KG1 (cell line): ENCODE measurements at regions not wholly inside any gene's neighbourhood (a gene's known extent, or its start where the extent isn't known, plus 50 kb on each side); places are given as distances from the start of the nearest gene placed in this dataset.
"Not testable (repeated sequence)": the region's sequence is repeated elsewhere in the genome, so short reads cannot be mapped to it uniquely, and the experiment has no call there.

Experiments
- DNase-seq: peaks from one replicate; lab custom pipeline; 2025; lab: John Stamatoyannopoulos, UW

DNA sequence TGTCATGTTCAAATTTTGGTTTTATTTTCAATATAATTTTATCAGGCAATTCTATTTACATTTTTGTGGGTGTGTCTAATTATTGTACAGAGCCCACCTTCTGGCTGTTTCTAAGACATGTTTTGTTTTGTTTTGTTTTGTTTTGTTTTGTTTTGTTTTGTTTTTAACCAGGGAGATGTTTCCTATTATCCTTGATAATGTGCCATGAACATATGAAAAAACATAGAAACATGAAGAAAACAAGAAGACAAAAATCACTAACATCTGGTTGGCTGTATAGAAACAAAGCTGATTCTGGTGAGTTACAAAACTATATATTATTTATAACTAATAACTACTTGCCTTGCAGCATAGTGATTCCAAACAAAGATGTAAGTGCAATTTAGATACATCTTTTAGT is 128.1 kb upstream of the TRPC4 start:
- DNase-seq: no peak

DNA sequence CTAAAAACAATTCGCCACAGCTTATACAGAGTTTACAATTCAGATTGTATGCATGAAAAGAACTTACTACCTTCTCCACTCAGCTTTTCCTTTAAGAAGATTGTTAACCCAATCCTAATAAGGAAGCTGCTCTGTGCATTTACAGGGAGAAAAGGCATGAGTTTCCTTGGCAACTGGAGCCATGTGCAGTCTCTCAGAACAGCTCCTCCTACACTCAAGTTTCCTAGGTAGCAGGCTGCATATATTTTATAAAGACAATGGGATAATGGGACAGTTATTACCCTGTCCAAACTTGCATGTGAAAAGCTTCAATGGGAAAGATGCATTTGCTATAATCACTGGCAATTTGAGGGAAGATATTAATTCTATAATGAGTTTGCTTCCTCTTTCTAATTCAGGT is 125.5 kb upstream of the TRPC4 start:
- no peak for DNase-seq

DNA sequence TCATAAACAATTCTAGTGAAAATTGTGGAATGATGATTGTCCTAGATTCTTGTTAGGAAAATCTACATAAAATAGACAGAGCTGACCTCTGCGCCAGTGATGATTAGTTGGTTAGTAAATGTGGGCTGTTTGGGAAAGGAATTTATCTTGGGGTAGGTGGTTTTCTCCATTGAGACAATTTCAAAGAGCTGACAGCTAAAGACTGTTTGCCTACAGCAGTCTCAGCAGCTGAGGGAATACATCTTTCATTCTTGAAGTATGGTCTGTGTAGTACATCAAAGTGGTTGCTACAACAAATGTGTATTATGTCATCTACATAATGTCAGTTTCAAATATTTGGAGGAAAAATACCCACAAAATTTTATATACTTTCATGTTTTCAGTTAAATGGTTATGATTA is 117.2 kb upstream of the TRPC4 start:
- DNase-seq: no peak

DNA sequence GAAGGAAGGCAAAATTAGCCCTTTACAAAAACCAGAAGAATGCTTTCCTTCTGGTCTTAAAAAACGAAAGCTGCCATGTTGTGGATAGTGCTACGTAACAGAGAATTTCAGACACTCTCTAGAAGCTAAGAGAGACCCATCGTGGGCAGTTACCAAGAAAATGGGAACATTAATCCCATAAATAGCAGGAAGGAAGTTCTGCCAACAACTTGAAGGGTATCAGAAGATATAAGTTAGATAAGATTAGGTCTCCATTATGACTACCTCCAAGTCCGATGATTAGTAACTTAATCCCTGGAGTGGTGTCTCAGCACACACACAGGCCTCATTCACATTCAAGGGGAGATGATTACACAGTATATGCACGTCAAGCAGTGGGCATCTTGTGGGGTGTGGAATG is 115.7 kb upstream of the TRPC4 start:
- DNase-seq: no peak

DNA sequence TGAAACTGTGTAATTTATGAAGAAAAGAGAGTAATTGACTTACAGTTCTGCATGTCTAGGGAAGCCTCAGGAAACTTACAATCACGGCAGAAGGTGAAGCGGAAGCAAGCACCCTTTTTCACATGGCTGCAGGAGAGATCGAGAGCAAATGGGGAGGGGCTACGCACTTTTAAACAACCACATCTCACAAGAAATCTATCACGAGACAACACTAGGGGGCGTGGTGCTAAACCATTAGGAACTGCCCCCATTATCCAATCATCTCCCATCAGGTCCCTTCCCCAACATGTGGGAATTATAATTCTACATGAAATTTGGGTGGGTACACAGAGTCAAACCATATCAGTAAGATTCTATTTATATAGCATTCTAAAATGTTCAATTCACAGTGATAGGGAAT is 114.8 kb upstream of the TRPC4 start:
- DNase-seq: no peak

DNA sequence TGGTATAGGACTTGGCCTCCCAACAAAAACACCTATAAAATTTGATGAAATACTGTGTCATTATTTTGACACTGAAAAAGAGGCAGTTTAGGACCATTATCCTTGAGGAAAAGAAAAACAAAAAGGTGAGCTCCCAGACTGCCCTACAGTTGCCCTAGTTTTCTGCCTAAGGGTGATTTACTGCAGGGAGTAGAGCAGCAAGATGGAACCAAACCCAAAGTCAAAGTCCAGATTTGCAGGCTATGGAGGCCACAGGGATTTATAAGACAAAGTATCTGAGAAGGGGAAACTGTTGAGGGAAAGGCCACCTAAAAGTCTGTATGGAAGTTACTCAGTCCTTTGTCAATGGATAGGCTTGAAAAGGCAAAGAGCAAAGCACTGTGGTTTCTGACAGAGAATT is 112.4 kb upstream of the TRPC4 start:
- no peak for DNase-seq

DNA sequence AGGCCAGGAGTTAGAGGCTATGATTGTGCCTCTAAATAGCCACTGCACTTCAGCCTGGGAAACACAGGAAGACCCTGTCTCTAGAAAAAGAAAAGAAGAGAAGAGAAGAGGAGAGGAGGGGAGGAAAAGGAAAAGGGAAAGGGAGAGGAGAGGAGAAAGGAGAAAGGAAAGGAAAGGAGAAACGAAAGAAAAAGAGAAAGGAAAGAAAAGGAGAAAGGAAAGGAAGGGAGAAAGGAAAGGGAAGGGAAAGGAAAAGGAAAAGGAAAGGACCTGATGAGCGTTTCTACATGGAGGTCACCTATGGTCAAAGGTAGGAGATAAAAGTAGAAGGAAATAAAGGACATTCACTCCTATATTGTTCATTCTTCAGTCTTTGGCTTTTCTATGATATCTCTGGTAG is 109.1 kb upstream of the TRPC4 start:
- DNase-seq: no peak

DNA sequence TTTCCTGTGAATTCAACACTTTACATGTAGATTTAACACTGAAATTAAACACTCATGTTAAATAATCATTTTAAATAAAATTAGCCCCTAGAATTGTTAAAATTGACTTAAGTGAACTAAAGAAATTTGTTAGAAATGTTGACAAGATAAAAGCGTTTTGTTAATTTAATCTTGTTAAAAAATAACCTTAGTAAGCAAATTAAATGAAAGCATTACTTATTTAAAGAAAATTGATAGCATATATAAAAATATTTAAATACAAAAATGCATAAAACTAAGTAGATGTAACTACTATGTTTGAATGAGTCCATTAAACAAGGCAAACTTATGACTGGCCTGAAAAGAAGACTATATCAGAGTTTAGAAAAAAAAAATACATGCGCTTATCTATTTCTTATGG is 99.0 kb upstream of the TRPC4 start:
- no peak for DNase-seq

DNA sequence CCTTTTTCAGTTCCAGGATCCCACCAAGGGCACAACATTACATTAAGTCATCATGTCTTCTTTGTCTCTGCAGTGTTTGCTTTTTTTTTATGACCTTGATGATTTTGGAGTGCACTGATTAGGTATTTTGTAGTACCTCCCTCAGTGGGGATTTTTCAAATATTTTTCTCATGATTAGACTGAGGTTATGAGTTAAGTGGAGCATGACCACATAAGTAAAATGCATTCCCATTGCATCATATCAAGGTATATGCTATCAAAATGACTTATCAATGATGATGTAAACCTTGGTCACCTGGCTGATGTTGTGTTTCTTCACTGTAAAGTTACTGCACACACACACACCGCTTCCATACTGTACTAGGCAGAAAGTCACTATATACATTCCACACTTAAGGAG is 96.7 kb upstream of the TRPC4 start:
- DNase-seq: no peak

DNA sequence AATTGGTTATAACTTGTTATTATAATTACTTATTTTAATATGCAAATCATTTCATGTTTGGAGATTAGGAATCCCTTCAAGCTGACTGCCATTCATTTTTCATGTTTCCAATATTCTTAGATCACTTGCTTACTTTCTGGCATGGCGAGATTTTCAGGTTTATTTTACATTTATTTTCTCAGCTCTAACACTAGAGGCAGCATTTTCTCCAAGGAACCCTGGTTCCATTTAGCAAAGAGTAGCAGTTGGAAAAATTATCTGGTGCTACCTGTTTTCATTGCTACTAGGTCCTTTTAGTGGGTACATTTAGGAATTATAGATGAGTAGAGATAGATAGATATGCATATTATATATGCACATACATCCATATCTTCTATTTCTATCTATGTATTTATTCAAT is 90.9 kb upstream of the TRPC4 start:
- no peak for DNase-seq

DNA sequence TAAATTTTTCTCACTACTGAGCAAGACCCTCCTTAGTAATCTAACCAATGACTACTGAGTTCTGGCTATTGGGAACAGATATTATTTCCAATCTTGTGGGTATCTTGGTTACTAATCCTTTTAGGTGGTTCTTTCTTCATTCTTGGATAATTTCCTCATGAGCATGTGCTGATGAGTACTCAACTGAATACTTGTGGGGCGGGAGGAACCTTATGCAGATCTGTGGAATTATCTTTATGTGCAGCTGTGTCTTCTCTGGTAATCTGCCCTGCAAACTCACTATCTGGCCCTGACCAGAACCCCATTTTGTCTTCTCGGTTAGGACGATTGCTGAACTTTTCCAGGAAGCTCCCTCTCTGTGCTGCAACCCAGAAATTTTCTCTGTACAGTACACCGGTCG is 89.7 kb upstream of the TRPC4 start:
- DNase-seq: no peak

DNA sequence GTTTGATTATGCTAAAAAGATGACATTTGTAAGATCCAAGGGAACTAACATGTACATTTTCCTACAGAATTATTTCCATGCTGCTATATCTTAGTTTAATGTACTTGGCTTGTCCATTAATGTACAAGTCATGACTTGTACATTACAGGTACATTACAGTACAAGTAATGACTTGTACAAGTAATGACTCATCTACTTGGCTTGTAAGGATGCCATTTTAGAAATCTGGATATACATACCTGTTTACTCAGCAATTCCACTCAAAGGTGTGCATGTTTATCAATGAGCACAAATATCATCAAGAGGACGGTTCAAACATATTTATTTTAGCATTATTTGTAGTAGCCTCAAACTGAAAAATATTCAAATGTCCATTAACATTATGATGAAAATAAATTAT is 87.0 kb upstream of the TRPC4 start:
- DNase-seq: no peak

DNA sequence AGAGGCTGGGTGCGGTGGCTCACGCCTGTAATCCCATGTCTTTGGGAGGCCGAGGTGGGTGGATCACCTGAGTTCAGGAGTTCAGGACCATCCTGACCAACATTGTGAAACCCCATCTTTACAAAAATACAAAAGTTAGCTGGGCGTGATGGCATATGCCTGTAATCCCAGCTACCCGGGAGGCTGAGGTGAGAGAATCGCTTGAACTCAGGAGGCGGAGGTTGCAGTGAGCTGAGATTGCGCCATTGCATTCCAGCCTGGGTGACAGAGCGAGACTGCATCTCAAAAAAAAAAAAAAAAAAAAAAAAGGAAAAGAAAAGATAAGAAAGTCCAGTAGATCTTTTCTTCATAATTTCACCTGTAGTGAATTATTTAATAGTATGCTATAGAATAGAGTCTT is 85.0 kb upstream of the TRPC4 start:
- not testable (repeated sequence) for DNase-seq

DNA sequence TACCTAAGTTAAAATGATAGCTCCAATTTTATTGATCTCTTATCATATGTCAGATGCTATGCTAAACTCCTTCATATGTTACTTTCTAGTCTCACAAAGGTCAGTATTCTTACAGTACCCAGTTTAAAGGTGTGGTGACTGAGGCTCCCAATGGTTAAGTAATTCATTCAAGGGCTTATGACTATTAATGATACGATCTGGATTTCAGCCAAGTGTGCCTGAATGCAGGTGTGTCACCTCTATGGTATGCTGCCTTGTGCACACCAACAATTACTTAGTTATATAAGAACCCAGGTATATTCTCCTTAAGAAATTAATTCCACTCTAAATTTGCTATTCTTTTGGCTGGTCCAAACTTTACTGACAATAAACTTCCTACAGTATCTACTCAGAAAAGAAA is 84.6 kb upstream of the TRPC4 start:
- DNase-seq: no peak

DNA sequence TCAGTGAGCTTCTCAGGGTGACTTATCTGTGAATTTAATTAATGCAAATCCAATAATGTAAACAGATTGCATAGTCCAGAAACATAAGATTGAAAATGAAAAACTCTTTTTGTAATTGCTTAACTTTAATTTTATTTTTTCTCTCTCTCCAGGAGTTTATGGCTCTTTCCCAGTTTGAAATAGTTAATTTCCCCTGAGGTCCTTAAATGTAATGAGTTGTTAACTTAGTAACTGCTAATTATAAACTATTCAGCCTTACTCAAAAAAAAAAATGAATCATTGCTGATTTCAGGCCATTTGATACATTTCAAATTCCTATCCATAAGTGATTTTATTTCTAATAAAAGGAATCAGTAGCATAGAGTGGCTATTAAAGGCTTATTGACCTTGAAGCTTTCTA is 84.1 kb upstream of the TRPC4 start:
- DNase-seq: no peak

DNA sequence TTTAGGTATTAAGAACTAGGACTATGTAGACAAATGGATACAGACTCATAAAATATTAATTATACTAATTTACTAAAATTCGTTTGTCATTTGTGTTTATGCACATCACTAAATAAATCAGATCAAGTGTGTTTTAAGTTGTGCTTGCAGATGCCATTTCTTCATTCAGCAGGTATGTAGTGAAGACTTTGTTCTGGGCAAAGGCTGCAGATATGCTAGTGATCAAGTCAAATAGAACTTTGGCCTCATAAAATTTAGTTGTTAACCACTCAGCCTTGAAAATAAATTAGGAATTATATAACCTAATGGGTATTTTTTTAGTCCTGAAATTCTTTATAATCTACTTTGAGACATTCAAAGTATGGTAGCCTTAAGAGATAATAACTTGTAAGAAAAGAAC is 80.4 kb upstream of the TRPC4 start:
- DNase-seq: no peak

DNA sequence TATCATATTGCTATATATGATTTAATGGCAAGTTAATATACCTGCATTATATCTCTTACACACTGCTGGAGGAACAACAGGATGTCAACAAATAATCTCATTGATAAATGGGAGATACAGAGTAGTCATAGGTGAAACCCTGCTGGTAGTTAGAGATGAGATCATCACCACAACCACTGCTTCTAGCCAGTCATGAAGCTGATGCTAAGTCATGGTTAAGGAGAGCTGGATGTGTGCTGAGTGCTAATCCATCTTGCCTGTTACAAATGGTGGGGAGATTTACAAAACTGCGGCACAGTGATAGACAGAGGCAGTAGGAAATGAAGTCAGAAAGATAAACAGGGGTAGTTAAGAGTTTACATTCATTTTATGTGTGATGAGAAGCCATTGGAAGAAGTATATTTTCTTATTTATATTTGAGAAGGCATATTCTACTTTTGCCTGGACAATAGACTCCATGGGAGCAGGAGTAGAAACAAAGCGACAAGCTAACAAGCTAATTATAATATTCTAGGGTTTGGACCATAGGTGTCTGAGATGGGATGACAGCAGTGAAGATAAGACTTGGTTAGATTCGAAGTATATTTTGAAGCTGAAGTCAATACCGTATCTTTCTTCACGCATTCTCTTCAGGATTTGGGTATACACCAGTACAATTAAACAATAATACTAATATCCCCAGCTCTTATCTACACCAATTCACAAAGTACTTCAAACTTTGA is 78.0 kb upstream of the TRPC4 start:
- no peak for DNase-seq

DNA sequence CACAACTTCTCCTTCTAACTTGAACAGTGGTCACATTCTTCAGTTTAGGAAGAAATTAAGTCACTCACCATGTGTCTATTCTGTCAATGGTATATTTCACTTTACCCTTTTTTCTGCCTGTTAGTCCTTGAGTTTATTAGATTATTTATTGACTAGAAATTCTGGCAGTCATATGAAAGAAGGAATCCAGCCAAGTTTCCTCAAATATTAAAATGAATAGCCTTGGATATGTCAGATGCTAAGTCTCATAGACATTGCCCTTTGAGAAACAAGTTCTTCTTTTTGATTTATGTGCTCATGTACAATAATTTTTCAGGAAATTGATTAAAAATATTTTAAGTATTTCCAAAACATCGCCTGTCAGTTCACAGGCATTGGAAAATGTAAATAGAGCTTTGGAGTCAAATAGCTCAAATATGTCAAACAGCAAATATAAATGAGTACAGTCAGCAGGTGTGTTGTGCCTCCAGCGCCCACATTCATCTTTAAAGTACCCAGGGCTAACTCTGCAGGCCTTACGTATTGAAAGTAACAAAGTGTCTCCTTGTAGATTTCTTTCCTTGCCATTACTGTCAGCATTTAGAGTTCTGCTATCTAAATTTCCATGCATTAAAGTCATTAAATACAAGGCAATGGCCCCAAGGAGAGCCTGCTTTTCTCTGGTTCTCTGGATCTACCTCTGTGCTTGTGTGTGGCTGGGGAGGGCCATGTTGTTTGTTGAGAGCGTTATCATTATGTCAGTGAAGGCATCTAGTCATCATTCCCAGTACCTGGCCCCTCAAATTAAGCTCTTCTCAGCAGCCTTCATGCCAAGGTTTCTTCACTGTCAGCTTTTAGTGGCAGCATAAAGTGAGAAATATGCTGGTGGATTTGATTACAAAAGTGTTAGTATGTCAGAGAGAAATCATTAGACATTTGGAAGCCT is 76.3 kb upstream of the TRPC4 start:
- no peak for DNase-seq

DNA sequence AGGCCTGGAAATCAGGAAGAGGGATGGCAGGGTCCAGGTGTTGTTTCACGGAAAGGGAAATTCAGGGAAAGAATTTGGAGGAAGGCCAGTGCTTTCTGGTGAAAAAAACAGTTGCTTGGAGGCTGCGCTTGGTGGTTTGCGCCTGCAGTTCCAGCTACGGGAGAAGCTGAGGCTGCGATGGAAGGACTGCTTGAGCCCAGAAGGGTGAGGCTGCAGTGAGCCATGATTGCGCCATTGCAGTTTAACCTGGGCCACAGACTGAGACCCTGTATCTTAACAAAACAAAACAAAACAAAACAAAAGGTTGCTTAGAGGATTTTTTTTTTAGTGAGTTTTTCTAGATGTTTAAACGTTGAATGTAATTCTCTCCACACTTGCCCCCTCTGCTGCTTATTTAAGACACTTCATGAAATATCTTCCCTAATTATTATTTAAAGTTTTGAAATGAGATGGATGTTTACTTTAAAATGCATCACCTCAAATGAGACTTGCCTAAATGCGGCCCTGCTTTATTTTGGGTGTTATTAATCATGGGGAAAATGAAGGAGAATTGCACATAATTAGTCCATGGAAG is 75.4 kb upstream of the TRPC4 start:
- DNase-seq: no peak

DNA sequence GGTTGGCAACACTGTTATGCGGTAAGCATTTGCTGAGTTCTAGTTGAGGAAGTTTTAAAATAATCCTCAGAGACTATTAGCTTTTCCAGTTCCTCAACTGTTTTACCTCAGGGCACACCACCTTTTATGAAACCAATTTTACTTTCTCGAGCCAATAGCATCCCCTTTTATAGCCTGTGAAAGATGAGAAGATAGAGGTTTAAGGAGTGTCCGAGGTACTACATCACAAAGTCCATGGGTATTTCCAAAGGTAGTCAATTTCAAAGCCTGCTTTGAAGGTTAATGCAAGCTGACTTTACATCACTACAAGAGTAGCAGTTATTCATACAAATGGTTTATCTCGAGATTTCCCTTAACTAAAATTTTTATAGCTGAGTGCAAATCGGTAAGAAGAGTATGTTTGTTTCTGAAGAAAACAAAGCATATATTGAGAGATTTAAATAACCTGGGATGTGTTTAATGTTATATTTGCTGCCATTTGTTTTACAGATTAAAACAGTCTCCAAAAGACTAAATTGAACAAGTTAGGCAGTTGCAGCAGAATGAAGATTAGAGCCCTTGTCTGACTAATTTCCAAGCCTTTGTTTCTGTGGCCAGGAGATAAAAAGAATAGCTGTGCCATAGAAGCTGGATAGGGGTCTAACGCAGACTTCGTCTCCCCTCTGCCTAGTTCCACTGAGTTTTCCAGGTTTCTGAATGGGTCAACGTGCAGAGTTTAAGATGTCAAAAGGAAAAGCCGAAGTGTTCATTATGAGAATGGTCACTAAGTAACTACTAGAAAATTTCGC is 74.7 kb upstream of the TRPC4 start:
- no peak for DNase-seq

DNA sequence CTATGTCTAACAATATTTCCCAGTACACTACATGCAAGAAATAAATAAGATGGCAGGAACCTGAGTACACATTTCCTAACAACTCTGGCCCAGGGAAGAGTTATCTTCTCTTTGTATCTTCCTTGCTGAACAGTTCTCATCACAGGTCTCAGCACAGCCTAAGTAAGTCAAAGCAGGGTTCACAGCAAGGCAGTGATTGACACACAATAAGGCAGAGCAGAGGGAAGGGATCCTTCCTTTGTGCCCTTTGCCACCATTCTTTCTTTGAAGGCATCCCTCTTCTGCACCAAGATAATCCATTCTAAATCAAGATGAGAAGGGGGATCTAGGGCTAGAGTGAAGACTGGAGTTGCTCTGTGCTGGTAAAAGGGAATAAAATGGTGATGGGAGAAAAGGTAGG is 73.4 kb upstream of the TRPC4 start:
- DNase-seq: no peak
